ENCODE measurements at regions not wholly inside any gene's neighbourhood (a gene's known extent, or its start where the extent isn't known, plus 50 kb on each side); places are given as distances from the start of the nearest gene placed in this dataset.

GRCh38 chrX:94493405-94493804 lies 819.4 kb downstream of the FAM133A start:
- in situ Hi-C loops (cut with MboI; ENCODE audit: low sequenced_read_pairs, unreplicated experiment) = no loop called here
- TF ChIP-seq CTCF (IDR thresholded peaks at IDR 0.05; ENCODE audit: borderline replicate concordance, control extremely low read depth, extremely low read depth, insufficient read depth, missing control alignments) = no peak
- DNase-seq (ENCODE audit: low spot score) = no peak

- no peak for DNase-seq (ENCODE audit: low spot score)
- no peak for TF ChIP-seq CTCF (IDR thresholded peaks at IDR 0.05; ENCODE audit: borderline replicate concordance, control extremely low read depth, extremely low read depth, insufficient read depth, missing control alignments)
- in situ Hi-C loops (cut with MboI; ENCODE audit: low sequenced_read_pairs, unreplicated experiment) = no loop called here
Measured at GRCh38 chrX:94511564-94511963, 837.6 kb downstream of the FAM133A start.

- DNase-seq (ENCODE audit: low spot score) = no peak
- in situ Hi-C loops (cut with MboI; ENCODE audit: low sequenced_read_pairs, unreplicated experiment) = no loop called here
- TF ChIP-seq CTCF (IDR thresholded peaks at IDR 0.05; ENCODE audit: borderline replicate concordance, control extremely low read depth, extremely low read depth, insufficient read depth, missing control alignments) = no peak
Measured at GRCh38 chrX:94515009-94515408, 841.0 kb downstream of the FAM133A start.

- DNase-seq (ENCODE audit: low spot score) = no peak
- TF ChIP-seq CTCF (IDR thresholded peaks at IDR 0.05; ENCODE audit: borderline replicate concordance, control extremely low read depth, extremely low read depth, insufficient read depth, missing control alignments) = no peak
- in situ Hi-C loops (cut with MboI; ENCODE audit: low sequenced_read_pairs, unreplicated experiment) = no loop called here
Measured at GRCh38 chrX:94524867-94525266, 850.9 kb downstream of the FAM133A start.

GRCh38 chrX:94545722-94546121 lies 871.7 kb downstream of the FAM133A start:
- in situ Hi-C loops (cut with MboI; ENCODE audit: low sequenced_read_pairs, unreplicated experiment) = no loop called here
- no peak for DNase-seq (ENCODE audit: low spot score)
- TF ChIP-seq CTCF (IDR thresholded peaks at IDR 0.05; ENCODE audit: borderline replicate concordance, control extremely low read depth, extremely low read depth, insufficient read depth, missing control alignments) = no peak

- TF ChIP-seq CTCF (IDR thresholded peaks at IDR 0.05; ENCODE audit: borderline replicate concordance, control extremely low read depth, extremely low read depth, insufficient read depth, missing control alignments) = no peak
- DNase-seq (ENCODE audit: low spot score) = no peak
- in situ Hi-C loops (cut with MboI; ENCODE audit: low sequenced_read_pairs, unreplicated experiment) = no loop called here
Measured at GRCh38 chrX:94551831-94552230, 877.8 kb downstream of the FAM133A start.

- no peak for DNase-seq (ENCODE audit: low spot score)
- in situ Hi-C loops (cut with MboI; ENCODE audit: low sequenced_read_pairs, unreplicated experiment) = no loop called here
- TF ChIP-seq CTCF (IDR thresholded peaks at IDR 0.05; ENCODE audit: borderline replicate concordance, control extremely low read depth, extremely low read depth, insufficient read depth, missing control alignments) = no peak
Measured at GRCh38 chrX:94560930-94561329, 886.9 kb downstream of the FAM133A start.
